Tibial artery (tissue), 4 donors: ENCODE measurements at regions not wholly inside any gene's neighbourhood (a gene's known extent, or its start where the extent isn't known, plus 50 kb on each side); places are given as distances from the start of the nearest gene placed in this dataset.

Experiments
- DNase-seq, 2 donors: peaks; one replicate each; pipeline ENCODE4 v3.0.0-alpha.2; 2019
- H3K27ac ChIP-seq, 2 donors: fragments of 200-600 bp; sonication (generic) in 1 of 2; 1 replicate in 1 of 2; 2 replicates in 1 of 2; pipeline ENCODE4 v1.5.1; 2018 to 2019; ENCODE audit warnings: mild to moderate bottlenecking in 1 of 2
- H3K27me3 ChIP-seq, 2 donors: fragments of 200-600 bp; sonication (generic) in 1 of 2; one replicate each; pipeline versions ENCODE4 v1.5.1 to v1.6.0; 2016 to 2019
- H3K36me3 ChIP-seq, 3 donors: fragments of 200-600 bp; sonication (generic) in 2 of 3; one replicate each; pipeline ENCODE4 v1.5.1; 2016 to 2019; ENCODE audit warnings: mild to moderate bottlenecking in 2 of 3
- H3K4me1 ChIP-seq, 4 donors: fragments of 200-600 bp; sonication (generic) in 2 of 4; 1 replicate in 3 of 4; 2 replicates in 1 of 4; pipeline ENCODE4 v1.5.1; 2016 to 2019
- H3K4me3 ChIP-seq, 2 donors: fragments of 200-600 bp; sonication (generic) in 1 of 2; 1 replicate in 1 of 2; 2 replicates in 1 of 2; pipeline ENCODE4 v1.5.1; 2018 to 2019; ENCODE audit warnings: mild to moderate bottlenecking in 2 of 2
- H3K9me3 ChIP-seq, 3 donors: fragments of 200-600 bp; sonication (generic) in 1 of 3; one replicate each; pipeline ENCODE4 v1.5.1; 2016 to 2019
- intact Hi-C: fragments of 100-400 bp; cut with DNase I; formaldehyde crosslinking; loops from one replicate; pipeline ENCODE4 v1.15.0; 2023; ENCODE audit warnings: low total_unique reads
- TF ChIP-seq, protein P1 (sequence below), 2 experiments: fragments of 200-600 bp in 1 of 2; fragments of 450-650 bp in 1 of 2; IDR thresholded peaks; one replicate each; pipeline ENCODE4 v1.5.1; 2017 to 2019; ENCODE audit warnings: antibody characterized with exemption in 2 of 2, mild to moderate bottlenecking in 1 of 2, moderate library complexity in 1 of 2

DNA sequence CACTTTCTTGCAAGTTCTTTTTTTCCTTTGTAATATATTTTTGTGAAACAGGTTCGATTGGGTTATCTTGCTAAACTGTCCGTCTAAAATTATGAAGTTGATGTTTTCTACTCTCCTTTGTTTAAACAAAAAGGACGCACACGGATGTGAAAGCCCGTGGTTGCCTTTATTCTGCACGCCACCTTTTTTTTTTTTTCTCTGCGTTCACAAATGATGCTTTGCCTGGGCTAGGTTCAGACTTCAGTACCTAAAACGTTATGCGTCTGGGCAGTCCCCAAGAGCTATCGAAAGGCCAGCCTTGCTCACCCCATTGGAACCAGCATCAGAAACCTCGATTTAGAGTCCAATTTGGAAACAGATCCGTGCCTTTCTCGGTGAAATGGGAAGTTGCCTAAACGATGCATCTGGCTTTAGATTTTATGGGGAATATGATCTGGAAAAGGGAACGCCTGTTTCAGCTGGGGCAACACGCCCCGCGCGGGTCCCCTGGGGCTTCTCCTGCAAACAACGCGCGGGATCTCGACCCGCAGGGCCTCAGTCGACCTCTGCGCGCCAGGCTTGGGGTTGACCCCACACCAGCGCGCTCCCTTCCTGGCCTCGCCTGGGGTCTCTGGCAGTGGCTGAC, 113.9 kb downstream of the KCNRG start:
- Histone ChIP-seq H3K4me1 (peaks cover 0 to 33% (median 19%) of the 10 kb centered on the region in 4 donors), H3K36me3 (no peaks in the 10 kb centered on the region), H3K9me3 (no peaks in the 10 kb centered on the region), H3K4me3 (peak overlapping the region; percentile 56 to 71), H3K27ac (peak overlapping the region; percentile 77 to 80), H3K27me3 (peaks cover 2 to 15% of the 10 kb centered on the region in 2 donors)
- TF ChIP-seq, protein P1, sequence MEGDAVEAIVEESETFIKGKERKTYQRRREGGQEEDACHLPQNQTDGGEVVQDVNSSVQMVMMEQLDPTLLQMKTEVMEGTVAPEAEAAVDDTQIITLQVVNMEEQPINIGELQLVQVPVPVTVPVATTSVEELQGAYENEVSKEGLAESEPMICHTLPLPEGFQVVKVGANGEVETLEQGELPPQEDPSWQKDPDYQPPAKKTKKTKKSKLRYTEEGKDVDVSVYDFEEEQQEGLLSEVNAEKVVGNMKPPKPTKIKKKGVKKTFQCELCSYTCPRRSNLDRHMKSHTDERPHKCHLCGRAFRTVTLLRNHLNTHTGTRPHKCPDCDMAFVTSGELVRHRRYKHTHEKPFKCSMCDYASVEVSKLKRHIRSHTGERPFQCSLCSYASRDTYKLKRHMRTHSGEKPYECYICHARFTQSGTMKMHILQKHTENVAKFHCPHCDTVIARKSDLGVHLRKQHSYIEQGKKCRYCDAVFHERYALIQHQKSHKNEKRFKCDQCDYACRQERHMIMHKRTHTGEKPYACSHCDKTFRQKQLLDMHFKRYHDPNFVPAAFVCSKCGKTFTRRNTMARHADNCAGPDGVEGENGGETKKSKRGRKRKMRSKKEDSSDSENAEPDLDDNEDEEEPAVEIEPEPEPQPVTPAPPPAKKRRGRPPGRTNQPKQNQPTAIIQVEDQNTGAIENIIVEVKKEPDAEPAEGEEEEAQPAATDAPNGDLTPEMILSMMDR (IDR thresholded peaks at IDR 0.05) = no peak
- intact Hi-C loops = loop anchor here (10.0 kb wide), 2 partner anchors 334 to 1606 kb away; partner anchors contain the start of gene KPNA3
- peak; percentile 47 to 73 for DNase-seq

DNA sequence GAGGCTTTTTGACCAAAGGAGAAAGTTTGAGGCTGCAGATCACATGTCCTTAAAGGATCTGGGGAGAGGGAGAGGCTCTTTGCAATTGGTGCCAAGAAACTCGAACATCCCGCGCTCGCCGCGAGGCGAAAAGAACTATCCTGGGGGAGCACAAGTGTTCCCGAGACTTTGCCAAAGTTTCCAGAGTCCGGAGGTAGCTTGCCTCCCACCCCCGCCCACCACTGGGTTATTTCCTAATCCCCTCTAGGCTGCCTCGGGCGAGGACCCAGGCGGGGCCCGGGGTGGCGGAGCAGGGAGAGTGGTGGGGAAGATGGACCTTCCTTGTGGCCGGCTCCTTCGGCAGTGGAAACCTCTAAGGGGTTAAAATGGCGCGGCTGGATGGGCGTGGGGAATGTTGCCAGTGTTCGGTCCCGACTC, 114.5 kb downstream of the KCNRG start:
- intact Hi-C loops = loop anchor here (10.0 kb wide), 2 partner anchors 335 to 1605 kb away; partner anchors contain the start of gene KPNA3
- DNase-seq = peak; percentile 57 to 75

DNA sequence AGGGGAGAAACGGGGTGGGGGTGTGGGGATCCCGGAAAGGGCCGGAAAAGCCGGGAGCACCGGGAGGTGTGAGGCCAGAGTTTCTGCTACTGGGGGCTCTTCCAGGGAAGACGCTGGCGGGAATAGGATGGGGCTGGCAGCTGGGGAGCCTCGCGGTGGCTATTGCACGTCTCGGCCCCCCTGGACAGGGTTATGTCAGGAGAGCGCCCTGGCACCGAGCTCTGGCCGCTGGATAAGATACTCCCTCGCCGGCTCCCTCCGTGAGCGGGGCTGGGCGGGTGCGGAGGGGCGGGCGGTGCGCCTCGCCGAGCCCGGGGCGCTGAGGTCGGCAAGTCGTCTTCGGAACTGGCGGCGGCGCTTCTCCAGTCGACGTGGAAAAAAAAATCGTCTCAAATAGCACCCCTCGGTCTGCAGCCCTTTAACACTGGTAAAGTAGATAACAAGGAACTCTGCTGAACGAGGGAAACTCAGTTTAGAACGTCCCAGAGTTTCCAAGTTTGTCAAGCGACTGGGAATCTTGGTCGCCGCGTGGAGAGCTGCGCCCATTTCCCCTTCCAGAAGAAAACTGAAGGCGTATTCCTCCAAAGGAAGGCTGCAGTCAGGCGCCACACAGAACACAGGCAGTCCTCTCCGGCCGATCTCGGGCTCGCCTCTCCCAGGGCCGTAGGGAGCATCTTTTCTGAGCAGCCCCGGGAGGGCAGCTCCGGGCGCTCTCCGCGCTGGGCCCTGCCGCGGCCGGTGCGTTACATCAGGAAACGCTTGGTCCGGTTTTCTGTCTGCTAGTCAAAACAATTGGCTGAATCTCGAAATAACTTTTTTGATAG, 115.1 kb downstream of the KCNRG start:
- H3K36me3 ChIP-seq = no peaks in the 10 kb centered on the region
- no peaks in the 10 kb centered on the region for H3K9me3 ChIP-seq
- peak; percentile 80 to 85 for DNase-seq
- intact Hi-C loops = no loop called here
- peaks cover 2 to 15% of the 10 kb centered on the region in 2 donors for H3K27me3 ChIP-seq
- peak overlapping the region; percentile 77 to 80 for H3K27ac ChIP-seq
- H3K4me3 ChIP-seq = peak overlapping the region; percentile 56 to 71
- H3K4me1 ChIP-seq = peaks cover 0 to 33% (median 19%) of the 10 kb centered on the region in 4 donors
- TF ChIP-seq, protein P1 (IDR thresholded peaks at IDR 0.05) = no peak

More for the DNA sequence above, 114.5 kb downstream of the KCNRG start:
- H3K36me3 ChIP-seq = no peaks in the 10 kb centered on the region
- peaks cover 2 to 15% of the 10 kb centered on the region in 2 donors for H3K27me3 ChIP-seq
- H3K27ac ChIP-seq = peak overlapping the region; percentile 77 to 80
- H3K9me3 ChIP-seq = no peaks in the 10 kb centered on the region
- TF ChIP-seq, protein P1 (IDR thresholded peaks at IDR 0.05) = no peak
- peak overlapping the region; percentile 56 to 71 for H3K4me3 ChIP-seq
- peaks cover 0 to 33% (median 19%) of the 10 kb centered on the region in 4 donors for H3K4me1 ChIP-seq

DNA sequence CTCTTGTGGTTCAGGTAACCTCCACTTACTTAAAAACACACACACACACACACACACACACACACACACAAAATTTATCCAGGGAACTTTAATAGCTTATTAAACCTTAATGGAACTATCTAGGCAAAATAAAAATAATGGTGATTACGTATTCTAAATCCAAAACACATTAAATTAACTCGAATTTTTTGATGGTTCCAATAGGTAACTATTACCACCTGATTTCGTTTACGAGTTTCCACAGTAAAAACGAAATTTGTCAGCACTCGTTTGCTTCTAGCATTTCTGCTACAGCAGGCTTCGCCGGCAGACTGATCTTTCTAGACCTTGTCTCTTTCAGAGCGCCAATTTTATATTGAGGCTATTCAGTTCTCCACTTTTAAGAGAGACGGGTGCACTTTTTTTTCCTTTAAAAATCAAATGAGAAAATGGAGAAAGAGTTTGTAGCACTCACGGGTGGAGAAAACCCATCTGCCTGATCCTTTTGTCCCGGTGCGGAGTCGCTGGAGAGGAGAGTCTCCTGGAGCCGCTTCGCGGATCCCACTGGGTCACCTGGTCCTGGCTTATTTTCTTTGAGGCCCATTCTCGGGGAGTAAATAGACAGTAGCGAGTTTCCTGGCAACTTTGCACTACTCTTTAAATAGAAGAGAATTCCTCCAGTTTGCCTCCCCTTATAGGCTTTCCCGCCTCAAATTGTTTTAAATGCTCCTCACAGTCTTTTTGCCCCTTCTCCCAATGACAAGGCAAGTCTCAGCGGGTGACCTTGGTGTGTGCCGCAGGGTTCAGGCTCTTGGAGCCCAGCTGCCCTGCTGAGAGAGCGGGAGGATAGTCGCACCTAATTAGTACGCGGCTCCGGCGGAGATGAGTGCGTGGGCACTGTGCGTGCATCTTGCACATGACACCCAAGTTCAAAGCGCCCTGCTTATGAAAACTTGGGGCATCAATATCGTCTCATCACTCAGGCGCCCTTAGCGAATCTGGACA, 117.0 kb downstream of the KCNRG start:
- Histone ChIP-seq H3K4me3 (no peak overlapping the region), H3K9me3 (no peaks in the 10 kb centered on the region), H3K27ac (no peak overlapping the region), H3K36me3 (no peaks in the 10 kb centered on the region), H3K27me3 (peaks cover 2 to 15% of the 10 kb centered on the region in 2 donors), H3K4me1 (peaks cover 0 to 26% (median 13%) of the 10 kb centered on the region in 4 donors)
- intact Hi-C loops = no loop called here
- TF ChIP-seq, protein P1 (IDR thresholded peaks at IDR 0.05) = no peak
- DNase-seq = no peak

DNA sequence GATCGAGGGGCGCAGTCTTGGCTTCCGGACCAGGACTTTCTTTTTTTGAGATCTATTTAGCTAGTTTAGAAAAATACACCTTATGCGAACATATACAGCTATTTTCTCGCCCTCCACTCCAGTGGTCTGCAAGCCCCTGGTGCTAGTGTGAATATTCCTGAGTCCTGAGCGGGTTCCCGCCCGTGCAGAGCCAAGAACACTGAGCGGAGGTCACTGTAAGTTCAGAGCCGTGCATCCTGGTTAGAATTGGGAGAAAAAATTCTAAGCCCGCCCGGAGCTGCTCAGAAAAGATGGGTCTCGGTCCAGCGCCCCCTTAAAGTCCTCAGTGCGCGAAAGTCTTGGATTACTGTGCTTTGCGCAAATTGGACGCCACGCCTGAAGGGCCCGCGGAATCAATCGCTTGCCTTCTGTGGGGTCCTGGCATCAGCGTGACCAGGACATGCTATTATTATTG, 117.7 kb downstream of the KCNRG start:
- Histone ChIP-seq H3K4me1 (peaks cover 0 to 25% (median 10%) of the 10 kb centered on the region in 4 donors), H3K27me3 (peaks cover 2 to 15% of the 10 kb centered on the region in 2 donors), H3K9me3 (no peaks in the 10 kb centered on the region), H3K36me3 (no peaks in the 10 kb centered on the region), H3K4me3 (no peak overlapping the region), H3K27ac (no peak overlapping the region)
- intact Hi-C loops = no loop called here
- no peak for DNase-seq
- TF ChIP-seq, protein P1 (IDR thresholded peaks at IDR 0.05) = no peak
